ENCODE measurements at regions not wholly inside any gene's neighbourhood (a gene's known extent, or its start where the extent isn't known, plus 50 kb on each side); places are given as distances from the start of the nearest gene placed in this dataset.

DNA sequence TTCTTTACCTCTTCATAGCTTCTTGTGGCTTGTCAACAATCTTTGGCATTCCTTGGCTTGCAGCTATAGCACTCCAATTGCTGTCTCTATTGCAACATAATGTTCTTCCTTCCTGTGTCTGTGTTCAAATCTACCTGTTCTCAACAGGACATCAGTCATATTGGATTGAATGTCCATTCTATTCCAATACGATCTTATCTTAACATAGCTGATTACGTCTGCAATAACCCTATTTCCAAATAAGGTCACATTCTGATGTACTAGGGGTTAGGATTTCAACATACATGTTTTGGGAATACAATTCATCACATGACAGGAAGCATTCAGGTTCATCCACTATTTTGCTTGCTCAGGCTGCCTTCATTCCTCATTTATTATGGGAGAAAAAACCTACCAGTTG is 684.4 kb upstream of the CITED2 start:
- TF ChIP-seq, protein P1, sequence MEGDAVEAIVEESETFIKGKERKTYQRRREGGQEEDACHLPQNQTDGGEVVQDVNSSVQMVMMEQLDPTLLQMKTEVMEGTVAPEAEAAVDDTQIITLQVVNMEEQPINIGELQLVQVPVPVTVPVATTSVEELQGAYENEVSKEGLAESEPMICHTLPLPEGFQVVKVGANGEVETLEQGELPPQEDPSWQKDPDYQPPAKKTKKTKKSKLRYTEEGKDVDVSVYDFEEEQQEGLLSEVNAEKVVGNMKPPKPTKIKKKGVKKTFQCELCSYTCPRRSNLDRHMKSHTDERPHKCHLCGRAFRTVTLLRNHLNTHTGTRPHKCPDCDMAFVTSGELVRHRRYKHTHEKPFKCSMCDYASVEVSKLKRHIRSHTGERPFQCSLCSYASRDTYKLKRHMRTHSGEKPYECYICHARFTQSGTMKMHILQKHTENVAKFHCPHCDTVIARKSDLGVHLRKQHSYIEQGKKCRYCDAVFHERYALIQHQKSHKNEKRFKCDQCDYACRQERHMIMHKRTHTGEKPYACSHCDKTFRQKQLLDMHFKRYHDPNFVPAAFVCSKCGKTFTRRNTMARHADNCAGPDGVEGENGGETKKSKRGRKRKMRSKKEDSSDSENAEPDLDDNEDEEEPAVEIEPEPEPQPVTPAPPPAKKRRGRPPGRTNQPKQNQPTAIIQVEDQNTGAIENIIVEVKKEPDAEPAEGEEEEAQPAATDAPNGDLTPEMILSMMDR (IDR thresholded peaks at IDR 0.05; ENCODE audit: control extremely low read depth, extremely low read depth, low read depth, missing control alignments), result no peak
- no peak for DNase-seq (ENCODE audit: extremely low spot score)
- CTCF ChIA-PET, result interaction anchor here (1.7 kb wide), 1 partner anchor 9 kb away, joined by 6 read pairs; no protein-coding TSS in a partner anchor
- POLR2A ChIA-PET, result no interaction called here

DNA sequence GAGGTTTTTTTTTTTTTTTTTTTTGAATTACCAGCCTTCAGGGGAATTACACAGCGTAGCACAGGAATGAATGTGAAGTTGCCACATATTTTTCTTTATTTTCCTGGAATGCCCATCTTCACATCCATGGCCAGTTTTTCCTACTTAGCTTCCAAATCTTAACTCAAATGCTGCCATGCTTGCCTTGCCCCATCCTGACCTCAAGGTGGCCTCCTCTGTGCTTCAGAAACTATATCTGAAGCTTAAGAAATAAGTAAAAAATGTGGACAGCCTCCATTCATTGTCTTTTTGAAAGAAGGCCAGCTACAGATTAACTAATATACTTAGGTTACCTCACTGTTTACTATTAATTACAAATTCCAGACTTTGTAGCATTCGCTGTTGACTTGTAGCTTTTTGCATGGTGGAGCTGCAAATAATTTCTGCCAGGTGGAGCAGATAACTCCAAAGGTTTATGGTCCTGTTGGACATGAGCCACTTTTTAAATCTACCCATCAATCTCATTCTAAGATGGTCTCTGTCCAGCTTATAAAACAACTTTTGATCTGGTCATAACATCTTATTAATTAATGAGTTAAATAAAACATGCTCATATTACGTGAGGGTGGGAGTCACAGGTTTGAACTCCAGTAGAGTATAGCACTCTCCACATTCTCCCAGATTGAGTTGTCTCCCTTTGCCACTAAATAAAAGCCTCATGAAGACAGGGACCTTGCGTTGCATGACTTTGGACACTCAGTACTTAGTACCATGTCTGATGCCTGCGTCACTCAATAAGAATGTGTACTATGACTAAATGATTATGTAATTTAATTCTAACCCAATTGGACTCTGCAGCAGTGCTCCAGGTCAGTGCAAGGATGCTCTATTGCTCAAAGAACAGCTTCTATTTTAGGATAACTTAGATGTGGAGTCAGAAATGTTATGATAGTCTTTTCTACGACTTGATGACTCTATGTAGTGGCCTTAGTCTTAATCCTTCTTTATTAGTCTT is 678.6 kb upstream of the CITED2 start:
- CTCF ChIA-PET, result interaction anchor here (0.8 to 3.0 kb wide), 9 partner anchors 10 to 1510 kb away, joined by 3 to 16 read pairs (median 3); no protein-coding TSS in a partner anchor
- TF ChIP-seq, protein P1 (IDR thresholded peaks at IDR 0.05; ENCODE audit: control extremely low read depth, extremely low read depth, low read depth, missing control alignments), result peak; percentile 32
- DNase-seq (ENCODE audit: extremely low spot score), result no peak
- POLR2A ChIA-PET, result no interaction called here

DNA sequence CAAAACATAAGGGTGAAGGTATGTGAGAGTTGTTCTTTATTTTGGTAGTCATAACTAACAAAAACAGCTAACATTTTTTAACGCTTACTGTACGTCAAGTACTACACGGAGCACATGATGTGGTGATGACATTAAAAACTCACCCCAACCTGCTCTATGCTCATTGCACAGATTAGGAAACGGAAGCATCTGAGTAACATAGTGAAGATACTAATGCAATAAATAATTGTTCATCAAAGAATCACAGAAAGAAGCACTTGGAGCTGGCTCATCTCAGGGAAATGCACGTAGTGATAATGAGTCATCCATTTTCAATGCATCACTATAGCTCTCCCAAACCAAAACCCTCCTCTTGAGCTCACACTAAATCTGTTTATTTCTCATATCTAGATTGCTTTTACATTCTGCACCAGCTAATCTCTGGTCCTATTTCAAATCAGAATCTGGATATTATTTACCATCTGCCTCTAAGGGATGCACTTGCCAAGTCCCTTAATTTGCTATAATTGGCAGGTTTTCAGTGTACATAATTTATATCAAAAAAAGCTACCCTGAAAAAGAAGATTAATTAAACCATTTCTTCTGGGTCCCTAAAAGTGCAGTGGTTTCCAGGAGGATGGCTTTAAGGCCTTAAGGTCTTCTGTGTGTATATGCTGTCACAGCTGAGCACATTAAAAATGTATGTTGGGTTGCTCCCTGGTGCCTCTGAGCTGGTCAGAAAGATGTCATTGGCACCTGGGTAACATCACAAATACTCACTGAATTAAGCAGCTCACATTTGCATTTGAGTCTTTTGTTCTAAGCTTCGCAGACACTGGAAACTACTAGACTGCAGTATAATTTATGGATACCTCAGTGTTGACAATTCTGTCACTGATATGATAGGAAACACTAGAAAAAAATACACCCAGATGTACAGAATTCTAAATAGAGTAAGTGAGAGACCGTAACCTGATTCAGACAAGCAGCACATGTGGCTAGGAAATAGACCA is 677.4 kb upstream of the CITED2 start:
- TF ChIP-seq, protein P1 (IDR thresholded peaks at IDR 0.05; ENCODE audit: control extremely low read depth, extremely low read depth, low read depth, missing control alignments), result no peak
- ChIA-PET CTCF (interaction anchor here (0.8 to 3.0 kb wide), 8 partner anchors 9 to 1511 kb away, joined by 3 to 16 read pairs (median 3); no protein-coding TSS in a partner anchor), POLR2A (no interaction called here)
- DNase-seq (ENCODE audit: extremely low spot score), result no peak

DNA sequence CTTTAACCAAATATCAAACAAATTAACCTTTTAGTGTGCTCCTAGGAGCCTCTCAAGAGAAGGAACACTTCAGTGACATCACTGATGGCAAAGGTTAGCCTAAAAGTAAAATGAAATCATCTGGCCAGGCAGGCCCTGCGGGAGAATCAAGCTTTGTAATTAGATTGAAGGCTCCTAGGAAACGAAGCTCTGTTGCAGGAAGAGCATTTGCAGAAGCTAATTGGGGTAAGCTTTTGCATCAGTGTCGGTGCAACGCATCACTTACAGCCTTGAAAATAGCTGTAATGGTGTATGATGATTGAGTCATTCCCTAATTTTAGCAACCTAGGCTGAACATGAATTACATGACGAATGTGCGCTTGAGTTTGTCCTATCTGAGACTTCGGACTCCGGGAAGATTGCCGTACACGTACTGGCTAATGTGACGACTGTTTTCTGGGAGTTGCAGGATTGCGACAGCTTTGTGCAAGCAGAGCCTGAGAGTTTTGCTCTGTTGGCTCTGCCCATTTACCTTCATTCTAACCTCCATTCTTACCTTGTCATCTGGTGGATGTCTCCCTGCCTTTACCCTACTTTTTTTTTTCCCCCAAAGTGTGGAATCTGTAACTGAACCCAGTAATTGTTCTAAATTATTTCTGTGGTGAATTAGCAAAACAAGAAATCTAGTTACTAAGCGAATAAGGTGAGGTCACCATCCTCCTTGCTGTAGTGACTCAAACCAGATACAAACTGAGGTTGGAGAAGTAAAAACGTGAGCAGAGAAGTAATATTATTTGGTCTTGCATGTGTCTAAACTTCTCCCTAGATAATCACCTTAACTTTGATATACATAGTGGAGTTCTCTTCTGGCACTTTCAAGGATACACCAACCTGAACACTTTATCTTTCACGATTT is 675.9 kb upstream of the CITED2 start:
- TF ChIP-seq, protein P1 (IDR thresholded peaks at IDR 0.05; ENCODE audit: control extremely low read depth, extremely low read depth, low read depth, missing control alignments), result no peak
- no peak for DNase-seq (ENCODE audit: extremely low spot score)
- POLR2A ChIA-PET, result no interaction called here
- CTCF ChIA-PET, result interaction anchor here (1.2 to 2.7 kb wide), 4 partner anchors 7 to 40 kb away, joined by 3 to 16 read pairs (median 5); no protein-coding TSS in a partner anchor

DNA sequence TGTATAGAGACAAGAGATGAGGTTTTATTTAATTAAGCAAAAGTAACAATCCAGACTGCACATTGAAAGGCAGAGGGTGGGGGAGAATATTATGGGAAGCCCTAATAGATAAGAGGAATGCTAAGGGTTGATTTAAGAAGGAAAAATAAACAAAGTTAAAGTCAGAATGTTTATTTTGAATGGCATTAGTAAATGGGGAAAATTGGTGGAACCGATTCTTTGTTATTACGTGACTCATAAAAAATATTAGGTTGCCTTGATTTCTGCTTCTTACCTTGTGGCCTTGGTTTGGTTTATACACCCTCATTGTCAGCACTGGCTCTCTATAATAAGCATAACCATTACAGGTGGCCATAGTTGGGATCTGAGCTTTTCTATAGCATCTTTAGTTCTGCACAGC is 674.8 kb upstream of the CITED2 start:
- TF ChIP-seq, protein P1 (IDR thresholded peaks at IDR 0.05; ENCODE audit: control extremely low read depth, extremely low read depth, low read depth, missing control alignments), result no peak
- DNase-seq (ENCODE audit: extremely low spot score), result no peak
- CTCF ChIA-PET, result interaction anchor here (1.2 to 1.5 kb wide), 2 partner anchors 10 to 38 kb away, joined by 4 to 6 read pairs; no protein-coding TSS in a partner anchor
- POLR2A ChIA-PET, result no interaction called here
